Ovary (tissue), 3 donors: ENCODE measurements at regions not wholly inside any gene's neighbourhood (a gene's known extent, or its start where the extent isn't known, plus 50 kb on each side); places are given as distances from the start of the nearest gene placed in this dataset.

Experiments used
- EP300 ChIP-seq: sonication (generic); formaldehyde crosslinking; IDR thresholded peaks from one replicate; pipeline ENCODE4 v1.6.1; 2017; ENCODE audit warnings: antibody characterized with exemption
- POLR2A ChIP-seq: fragments of 450-650 bp; IDR thresholded peaks from one replicate; pipeline ENCODE4 v1.6.1; 2017; ENCODE audit warnings: antibody characterized with exemption, mild to moderate bottlenecking, moderate library complexity
- TF ChIP-seq, protein P1 (sequence below), 3 donors: fragments of 450-650 bp in 2 of 3; fragments of 200-600 bp in 1 of 3; IDR thresholded peaks; one replicate each; pipeline versions ENCODE4 v1.5.1 to v1.8.0; 2016 to 2022; ENCODE audit warnings: antibody characterized with exemption in 3 of 3, mild to moderate bottlenecking in 1 of 3
- donor health status: DM: no; HTN: no; CAD: no.

GRCh38 chr9:87830446-87830845 lies 52.2 kb upstream of the SPATA31E1 start:
- TF ChIP-seq, protein P1, sequence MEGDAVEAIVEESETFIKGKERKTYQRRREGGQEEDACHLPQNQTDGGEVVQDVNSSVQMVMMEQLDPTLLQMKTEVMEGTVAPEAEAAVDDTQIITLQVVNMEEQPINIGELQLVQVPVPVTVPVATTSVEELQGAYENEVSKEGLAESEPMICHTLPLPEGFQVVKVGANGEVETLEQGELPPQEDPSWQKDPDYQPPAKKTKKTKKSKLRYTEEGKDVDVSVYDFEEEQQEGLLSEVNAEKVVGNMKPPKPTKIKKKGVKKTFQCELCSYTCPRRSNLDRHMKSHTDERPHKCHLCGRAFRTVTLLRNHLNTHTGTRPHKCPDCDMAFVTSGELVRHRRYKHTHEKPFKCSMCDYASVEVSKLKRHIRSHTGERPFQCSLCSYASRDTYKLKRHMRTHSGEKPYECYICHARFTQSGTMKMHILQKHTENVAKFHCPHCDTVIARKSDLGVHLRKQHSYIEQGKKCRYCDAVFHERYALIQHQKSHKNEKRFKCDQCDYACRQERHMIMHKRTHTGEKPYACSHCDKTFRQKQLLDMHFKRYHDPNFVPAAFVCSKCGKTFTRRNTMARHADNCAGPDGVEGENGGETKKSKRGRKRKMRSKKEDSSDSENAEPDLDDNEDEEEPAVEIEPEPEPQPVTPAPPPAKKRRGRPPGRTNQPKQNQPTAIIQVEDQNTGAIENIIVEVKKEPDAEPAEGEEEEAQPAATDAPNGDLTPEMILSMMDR (IDR thresholded peaks at IDR 0.05): no peak
- TF ChIP-seq POLR2A (no peak), EP300 (no peak)
